Esophagus squamous epithelium (tissue), 5 donors: ENCODE measurements at regions not wholly inside any gene's neighbourhood (a gene's known extent, or its start where the extent isn't known, plus 50 kb on each side); places are given as distances from the start of the nearest gene placed in this dataset.

Experiments used
- DNase-seq: peaks from one replicate; lab custom pipeline; 2025; lab: John Stamatoyannopoulos, UW
- H3K27ac ChIP-seq, 4 donors: fragments of 200-600 bp; sonication (generic); one replicate each; pipeline ENCODE4 v1.5.1; 2016 to 2019; ENCODE audit warnings: mild to moderate bottlenecking in 1 of 4
- H3K27me3 ChIP-seq, 4 donors: fragments of 200-600 bp; sonication (generic); 1 replicate in 3 of 4; 2 replicates in 1 of 4; pipeline versions ENCODE4 v1.5.1 to v1.6.0; 2017 to 2021; ENCODE audit warnings: antibody characterized with exemption in 1 of 4
- H3K36me3 ChIP-seq, 3 donors: fragments of 200-600 bp; sonication (generic); one replicate each; pipeline ENCODE4 v1.5.1; 2016 to 2019
- H3K4me1 ChIP-seq, 3 donors: fragments of 200-600 bp; sonication (generic); one replicate each; pipeline ENCODE4 v1.5.1; 2017 to 2019
- H3K4me3 ChIP-seq, 4 donors: fragments of 200-600 bp; sonication (generic); 1 replicate in 3 of 4; 2 replicates in 1 of 4; pipeline ENCODE4 v1.5.1; 2016 to 2019; ENCODE audit warnings: mild to moderate bottlenecking in 2 of 4, moderate library complexity in 1 of 4
- H3K9me3 ChIP-seq, 3 donors: fragments of 200-600 bp; sonication (generic); one replicate each; pipeline ENCODE4 v1.5.1; 2016 to 2019
- POLR2A ChIP-seq, 4 donors: fragments of 450-650 bp; IDR thresholded peaks; one replicate each; pipeline ENCODE4 v1.6.1; 2017; ENCODE audit warnings: antibody characterized with exemption in 4 of 4, mild to moderate bottlenecking in 4 of 4, moderate library complexity in 3 of 4
- WGBS, 2 donors: methylation state at CpG; one replicate each; pipeline ENCODE4 v1.1.5; 2018; 5-methylcytosine and 5-hydroxymethylcytosine counted together
- intact Hi-C: fragments of 100-400 bp; cut with DNase I; formaldehyde crosslinking; loops from one replicate; pipeline ENCODE4 v1.15.0; 2022
- TF ChIP-seq, protein P1 (sequence below), 6 experiments: fragments of 450-650 bp in 4 of 6; fragments of 200-600 bp in 2 of 6; sonication (generic) in 2 of 6; IDR thresholded peaks; one replicate each; pipeline ENCODE4 v1.5.1; 2016 to 2019; ENCODE audit warnings: antibody characterized with exemption in 6 of 6, mild to moderate bottlenecking in 4 of 6, moderate library complexity in 4 of 6
- donor health status: DM: yes; HTN: yes; CAD: no.

DNA sequence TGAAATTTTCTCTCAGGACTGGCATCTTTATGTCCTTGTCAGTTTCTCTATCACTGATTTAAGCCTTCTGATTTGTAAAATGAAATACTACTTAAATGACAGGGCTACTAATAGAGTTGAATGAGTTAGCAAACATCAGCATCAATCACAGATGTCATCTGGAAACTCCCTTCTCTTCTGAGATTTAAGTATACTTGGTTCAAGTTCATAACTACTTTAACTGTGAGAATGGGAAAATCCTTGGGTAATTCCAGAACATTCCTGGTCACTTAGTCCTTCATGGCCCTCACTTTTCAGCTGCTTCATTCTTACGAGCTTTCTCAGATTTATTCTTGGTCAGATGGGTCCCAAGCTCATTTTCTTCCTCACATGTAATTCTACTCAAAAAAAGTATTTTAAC, 1655.3 kb upstream of the FLRT2 start:
- H3K4me1 ChIP-seq: no peaks in the 10 kb centered on the region
- intact Hi-C loops: no loop called here

DNA sequence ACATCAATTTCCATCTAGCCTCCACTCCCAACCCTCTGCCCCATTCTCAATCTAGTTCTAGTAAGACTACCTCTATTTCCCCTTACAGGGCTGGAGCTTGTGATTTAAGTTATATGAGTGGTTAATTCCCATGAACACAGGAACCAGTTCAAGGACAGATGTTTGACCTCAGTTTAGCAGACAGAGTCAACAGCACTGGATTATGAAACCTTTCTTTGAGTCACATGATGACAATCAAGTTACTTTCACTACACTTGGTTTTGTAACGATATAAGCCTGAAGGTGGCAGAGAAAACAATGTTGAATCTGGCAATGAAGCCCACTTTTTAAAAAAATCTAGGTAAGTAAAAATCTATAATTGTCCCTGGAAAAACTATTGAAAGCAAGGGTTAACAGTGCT, 1646.2 kb upstream of the FLRT2 start:
- Histone ChIP-seq H3K9me3 (no peaks in the 10 kb centered on the region), H3K36me3 (no peaks in the 10 kb centered on the region), H3K4me3 (no peak overlapping the region), H3K4me1 (no peaks in the 10 kb centered on the region), H3K27ac (no peak overlapping the region), H3K27me3 (no peaks in the 10 kb centered on the region)
- TF ChIP-seq, protein P1, sequence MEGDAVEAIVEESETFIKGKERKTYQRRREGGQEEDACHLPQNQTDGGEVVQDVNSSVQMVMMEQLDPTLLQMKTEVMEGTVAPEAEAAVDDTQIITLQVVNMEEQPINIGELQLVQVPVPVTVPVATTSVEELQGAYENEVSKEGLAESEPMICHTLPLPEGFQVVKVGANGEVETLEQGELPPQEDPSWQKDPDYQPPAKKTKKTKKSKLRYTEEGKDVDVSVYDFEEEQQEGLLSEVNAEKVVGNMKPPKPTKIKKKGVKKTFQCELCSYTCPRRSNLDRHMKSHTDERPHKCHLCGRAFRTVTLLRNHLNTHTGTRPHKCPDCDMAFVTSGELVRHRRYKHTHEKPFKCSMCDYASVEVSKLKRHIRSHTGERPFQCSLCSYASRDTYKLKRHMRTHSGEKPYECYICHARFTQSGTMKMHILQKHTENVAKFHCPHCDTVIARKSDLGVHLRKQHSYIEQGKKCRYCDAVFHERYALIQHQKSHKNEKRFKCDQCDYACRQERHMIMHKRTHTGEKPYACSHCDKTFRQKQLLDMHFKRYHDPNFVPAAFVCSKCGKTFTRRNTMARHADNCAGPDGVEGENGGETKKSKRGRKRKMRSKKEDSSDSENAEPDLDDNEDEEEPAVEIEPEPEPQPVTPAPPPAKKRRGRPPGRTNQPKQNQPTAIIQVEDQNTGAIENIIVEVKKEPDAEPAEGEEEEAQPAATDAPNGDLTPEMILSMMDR (IDR thresholded peaks at IDR 0.05): no peak
- no peak for TF ChIP-seq POLR2A (IDR thresholded peaks at IDR 0.05)
- DNase-seq: no peak
- intact Hi-C loops: no loop called here
- 53 to 58% methylated on average over 1 of the region's 1 CpG for WGBS, 2 donors

More for the DNA sequence above, 1655.3 kb upstream of the FLRT2 start:
- Histone ChIP-seq H3K36me3 (no peaks in the 10 kb centered on the region), H3K27ac (no peak overlapping the region), H3K4me3 (no peak overlapping the region), H3K27me3 (no peaks in the 10 kb centered on the region), H3K9me3 (no peaks in the 10 kb centered on the region)
- WGBS, 2 donors: 15 to 18% methylated on average over 1 of the region's 1 CpG
- TF ChIP-seq, protein P1 (IDR thresholded peaks at IDR 0.05): no peak
- no peak for TF ChIP-seq POLR2A (IDR thresholded peaks at IDR 0.05)
- no peak for DNase-seq

DNA sequence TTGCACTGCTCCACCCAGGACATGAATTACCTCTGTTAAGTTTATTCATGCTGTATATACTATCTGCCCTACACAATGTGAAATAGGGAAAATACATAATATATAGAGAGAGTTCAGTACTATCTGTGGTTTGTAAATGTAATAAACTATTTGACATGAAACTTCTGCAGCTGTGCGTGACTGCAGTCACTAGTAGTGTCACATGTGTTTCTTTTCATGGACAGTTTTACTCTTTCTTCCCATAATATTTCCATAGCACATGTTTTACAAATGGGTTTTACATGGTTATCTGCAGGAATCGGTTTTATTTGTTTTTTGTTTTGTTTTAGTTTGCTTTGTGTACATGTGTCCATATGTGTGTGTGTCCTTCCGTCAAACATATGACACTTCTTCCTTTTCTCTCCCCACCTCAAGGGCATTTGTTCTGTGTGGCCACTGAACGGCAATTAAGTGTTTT, 1644.1 kb upstream of the FLRT2 start:
- WGBS, 2 donors: 54 to 64% methylated on average over 4 of the region's 4 CpGs
- Histone ChIP-seq H3K36me3 (no peaks in the 10 kb centered on the region), H3K4me3 (no peak overlapping the region), H3K9me3 (no peaks in the 10 kb centered on the region), H3K4me1 (no peaks in the 10 kb centered on the region), H3K27ac (no peak overlapping the region), H3K27me3 (no peaks in the 10 kb centered on the region)
- no peak for DNase-seq
- TF ChIP-seq, protein P1 (IDR thresholded peaks at IDR 0.05): no peak
- TF ChIP-seq POLR2A (IDR thresholded peaks at IDR 0.05): no peak
- intact Hi-C loops: no loop called here

DNA sequence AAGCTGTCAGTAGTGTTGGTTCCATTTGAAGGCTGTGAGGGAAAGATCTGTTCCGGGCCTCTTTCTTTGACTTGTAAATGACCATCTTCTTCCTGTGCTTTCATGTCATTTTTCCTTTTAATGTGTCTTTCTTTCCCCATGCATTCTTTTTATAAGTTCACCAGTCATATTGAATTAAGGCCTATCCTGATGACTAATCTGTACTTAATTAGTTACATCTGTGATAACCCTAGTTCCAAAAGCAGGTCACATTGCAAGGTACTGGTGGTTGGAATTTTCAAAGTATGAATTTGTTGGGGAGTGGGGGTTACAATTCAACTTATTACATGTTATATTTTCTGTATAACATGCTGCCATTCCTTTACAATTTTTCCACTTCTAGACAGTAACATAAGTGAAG, 1642.1 kb upstream of the FLRT2 start:
- no peak for TF ChIP-seq POLR2A (IDR thresholded peaks at IDR 0.05)
- TF ChIP-seq, protein P1 (IDR thresholded peaks at IDR 0.05): no peak
- H3K9me3 ChIP-seq: no peaks in the 10 kb centered on the region
- WGBS, 2 donors: 83 to 86% methylated on average over 1 of the region's 1 CpG
- no peaks in the 10 kb centered on the region for H3K36me3 ChIP-seq
- no peaks in the 10 kb centered on the region for H3K4me1 ChIP-seq
- H3K27ac ChIP-seq: no peak overlapping the region
- H3K27me3 ChIP-seq: no peaks in the 10 kb centered on the region
- intact Hi-C loops: no loop called here
- H3K4me3 ChIP-seq: no peak overlapping the region
- no peak for DNase-seq

DNA sequence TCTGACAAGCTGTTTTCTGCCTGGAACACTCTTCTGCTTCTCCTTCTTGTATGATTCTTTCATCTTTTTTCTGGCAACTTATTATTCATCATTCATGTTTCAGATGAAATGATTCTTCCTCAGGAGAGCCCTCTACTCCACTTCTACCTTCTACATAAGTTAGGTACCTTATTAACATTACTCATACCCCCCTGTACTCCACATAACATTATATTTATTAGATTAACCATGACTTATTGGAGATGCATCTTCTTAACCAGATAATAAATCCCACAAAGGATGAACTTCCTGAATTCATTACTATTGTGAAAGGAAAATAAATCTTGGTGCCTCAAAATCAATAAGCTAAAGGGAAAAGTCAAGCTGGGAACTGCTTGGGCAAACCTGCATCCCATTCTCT, 1636.5 kb upstream of the FLRT2 start:
- no peak for DNase-seq
- no peaks in the 10 kb centered on the region for H3K27me3 ChIP-seq
- H3K4me3 ChIP-seq: no peak overlapping the region
- H3K9me3 ChIP-seq: no peaks in the 10 kb centered on the region
- intact Hi-C loops: no loop called here
- H3K27ac ChIP-seq: no peak overlapping the region
- H3K36me3 ChIP-seq: no peaks in the 10 kb centered on the region
- H3K4me1 ChIP-seq: no peaks in the 10 kb centered on the region
- no peak for TF ChIP-seq POLR2A (IDR thresholded peaks at IDR 0.05)
- TF ChIP-seq, protein P1 (IDR thresholded peaks at IDR 0.05): no peak
